HG03520 (cell line): ENCODE measurements at regions not wholly inside any gene's neighbourhood (a gene's known extent, or its start where the extent isn't known, plus 50 kb on each side); places are given as distances from the start of the nearest gene placed in this dataset.

Experiments used
- ATAC-seq: cut with Tn5 transposase; IDR thresholded peaks from one replicate; pipeline ENCODE4 v1.9.1; 2021; ENCODE audit warnings: mild to moderate bottlenecking, moderate library complexity; ENCODE audit not compliant: unreplicated experiment

DNA sequence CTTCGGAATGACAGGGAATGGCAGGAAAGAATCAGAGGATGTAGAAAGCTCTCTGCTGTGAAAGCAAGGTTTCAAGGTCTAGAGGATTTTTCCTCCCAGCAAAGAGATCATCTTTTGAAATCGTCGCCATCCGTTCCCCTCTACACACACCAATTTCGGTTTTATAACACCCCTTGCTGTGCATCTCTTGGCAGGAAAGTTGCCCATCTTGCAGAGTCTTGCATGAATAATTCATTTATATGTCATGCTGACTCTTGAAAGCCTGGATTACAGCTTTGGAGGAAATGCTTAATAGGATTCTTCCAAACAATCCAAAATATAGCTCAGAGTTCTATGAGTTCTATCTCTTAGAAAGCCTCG, 262.7 kb downstream of the CHL1 start:
- ATAC-seq, result no peak

DNA sequence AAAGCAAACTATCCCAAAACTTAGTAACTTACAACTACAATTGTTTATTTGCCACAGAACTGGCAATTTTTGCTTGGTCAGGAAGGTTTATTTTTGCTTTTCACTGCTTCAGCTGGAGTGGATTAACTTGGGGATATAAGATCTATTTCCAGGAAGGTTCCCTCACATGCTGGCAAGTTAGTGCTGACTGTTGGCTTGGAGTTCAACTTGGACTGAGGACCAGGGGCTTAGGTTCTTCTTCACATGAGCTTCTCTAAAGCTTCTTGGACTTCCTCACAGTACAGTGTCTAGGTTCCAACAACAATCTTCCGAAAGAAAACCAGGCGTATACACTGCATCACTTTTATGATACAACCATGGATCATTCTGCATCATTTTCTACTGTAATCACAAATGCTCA, 264.4 kb downstream of the CHL1 start:
- no peak for ATAC-seq

DNA sequence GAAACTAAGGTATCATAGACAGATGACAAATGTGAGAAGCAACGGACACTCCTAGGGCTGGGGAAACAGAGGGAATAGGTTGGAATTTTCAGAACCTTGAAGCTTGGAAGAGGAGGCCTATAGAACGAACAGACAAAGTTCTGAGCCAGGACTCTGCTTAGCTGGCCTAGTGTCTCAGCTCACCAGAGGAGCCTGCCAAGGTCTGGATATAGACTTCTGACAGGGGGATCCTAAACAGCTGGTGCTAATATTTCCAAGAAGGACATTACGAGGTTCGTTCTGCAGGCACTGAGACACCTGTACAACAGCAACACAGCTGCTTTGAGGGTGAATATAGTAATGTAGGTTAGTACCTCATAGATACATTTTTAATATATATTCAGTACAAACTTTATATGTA, 266.3 kb downstream of the CHL1 start:
- no peak for ATAC-seq

DNA sequence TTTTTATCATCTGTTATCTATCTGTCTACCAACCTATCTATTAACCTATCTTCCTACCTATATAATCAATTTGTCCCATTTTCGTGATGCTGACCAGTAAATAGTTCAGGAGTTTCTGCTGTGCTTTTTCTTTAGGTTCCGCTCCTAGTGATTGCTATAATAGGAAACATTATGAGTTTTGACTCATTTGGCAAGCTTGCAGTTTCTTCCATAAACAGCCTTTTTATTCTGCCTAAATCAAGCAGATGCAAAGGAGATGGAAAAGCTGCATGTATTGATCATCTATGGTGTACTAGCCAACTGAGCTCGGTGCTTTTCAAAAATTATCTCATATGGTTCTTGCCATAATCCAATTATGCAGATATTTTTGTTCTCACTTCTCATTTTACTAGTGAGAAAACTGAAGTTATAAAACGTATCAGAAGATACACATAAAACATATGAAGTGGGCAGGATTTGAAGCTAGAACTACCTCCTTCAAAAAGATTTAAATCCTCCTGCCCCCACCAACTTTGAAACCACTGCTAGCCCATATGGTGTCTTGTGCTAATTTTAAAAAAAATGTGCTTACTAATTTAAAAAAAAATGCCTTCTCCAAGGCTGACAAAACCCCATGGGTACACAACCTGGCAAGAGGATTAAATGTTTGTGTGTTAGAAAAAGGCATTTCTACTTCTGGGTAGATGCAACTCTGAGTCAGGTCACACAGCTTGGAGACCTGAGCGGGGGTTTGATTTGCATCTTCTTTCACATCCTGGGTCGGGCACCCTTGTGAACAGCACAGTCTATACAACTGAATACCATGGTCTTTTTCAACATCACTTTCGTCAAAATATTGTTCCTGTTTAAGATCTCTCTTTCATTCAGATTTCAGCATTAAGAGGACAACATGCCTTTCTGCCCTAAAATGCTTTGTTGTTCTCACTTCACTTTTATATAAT, 267.0 kb downstream of the CHL1 start:
- ATAC-seq, result peak; percentile 99

DNA sequence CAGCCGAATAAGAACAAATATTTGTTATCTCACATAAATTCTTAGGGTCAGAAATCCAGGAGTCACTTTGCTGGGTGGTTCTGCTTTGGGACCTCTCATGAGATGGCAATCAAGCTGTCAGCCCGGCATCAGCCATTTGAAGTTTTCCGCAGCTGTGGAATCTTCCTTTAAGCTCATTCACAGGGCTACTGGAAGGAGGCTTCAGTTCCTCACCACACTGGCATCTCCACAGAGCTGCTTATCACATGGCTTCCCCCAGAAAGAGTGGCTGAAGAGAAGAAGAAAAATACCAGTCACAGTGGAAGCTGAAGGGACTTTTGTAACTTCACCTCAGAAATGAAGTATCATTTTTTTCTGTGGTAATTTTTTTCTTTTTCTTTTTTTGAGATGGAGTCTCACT, 267.7 kb downstream of the CHL1 start:
- peak; percentile 42 for ATAC-seq

DNA sequence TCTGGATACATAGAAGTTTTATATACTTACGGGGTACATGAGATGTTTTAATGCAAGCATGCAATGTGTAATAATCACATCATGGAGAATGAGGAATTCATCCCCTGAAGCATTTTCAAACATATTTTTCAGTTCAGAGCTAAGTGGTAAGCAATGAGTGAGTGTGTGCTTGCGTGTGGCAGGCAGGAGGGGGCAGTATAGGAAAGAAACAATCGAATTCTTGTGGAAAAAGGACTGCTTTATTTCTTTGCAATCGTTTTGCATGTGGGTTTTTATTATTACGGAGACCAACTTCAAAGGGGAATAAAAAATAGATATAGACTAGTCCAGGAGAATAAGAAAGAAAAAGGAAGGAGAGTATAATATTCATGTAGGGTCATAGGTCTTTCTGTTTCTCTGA, 271.6 kb downstream of the CHL1 start:
- peak; percentile 28 for ATAC-seq

DNA sequence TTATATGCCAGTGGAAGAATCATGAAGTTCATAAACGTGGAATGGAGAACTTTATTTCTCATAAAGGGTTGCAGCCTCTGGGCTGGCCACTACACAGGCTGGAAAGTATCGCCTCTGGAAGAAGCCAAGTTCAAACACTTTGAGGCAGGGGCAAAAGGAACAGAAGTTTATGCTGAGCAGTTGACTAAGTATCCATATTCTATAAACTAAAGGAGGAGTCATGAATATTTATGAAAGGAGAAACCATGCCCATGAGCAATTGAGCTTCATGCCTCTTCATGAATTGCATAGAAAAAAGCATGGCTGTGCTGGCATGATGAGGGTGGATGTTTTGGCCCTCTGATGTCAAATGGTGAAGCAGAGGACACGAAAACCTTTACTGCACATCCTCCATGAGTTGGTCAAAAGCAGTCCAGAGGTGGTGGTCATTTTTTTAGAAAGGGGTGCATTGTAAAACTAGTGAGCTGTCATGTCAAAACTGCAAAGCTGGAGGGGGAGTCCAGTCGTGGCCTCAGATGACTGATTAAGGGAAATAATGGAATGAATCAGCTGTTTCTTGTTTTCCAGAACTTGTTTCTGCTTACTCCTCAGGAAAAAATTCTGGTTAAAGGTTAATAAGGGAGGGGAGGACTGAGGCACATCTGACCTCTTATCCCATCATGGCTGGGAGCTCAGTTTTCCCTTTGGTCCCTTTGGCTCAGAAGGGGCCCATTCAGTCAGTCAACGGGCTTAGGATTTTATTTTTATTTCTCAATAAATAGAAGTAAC, 276.7 kb downstream of the CHL1 start:
- no peak for ATAC-seq

DNA sequence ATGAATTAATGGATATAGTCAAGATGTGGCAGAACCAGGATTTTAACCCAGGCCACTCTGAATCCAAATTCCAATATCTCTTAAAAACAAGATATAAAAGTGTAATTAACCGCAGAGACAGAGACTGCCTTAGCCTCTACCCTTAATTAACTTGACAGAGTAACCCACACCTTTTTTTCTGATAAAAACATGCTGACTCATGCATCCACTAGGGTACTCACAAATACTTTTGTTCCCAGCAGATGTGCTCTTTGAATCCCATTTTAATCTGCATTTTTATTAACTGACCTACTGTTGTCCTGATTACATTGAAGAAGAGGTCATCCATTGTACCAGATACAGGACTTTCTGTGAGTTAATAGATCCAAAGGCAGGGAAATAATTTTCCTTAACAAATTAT, 278.3 kb downstream of the CHL1 start:
- ATAC-seq, result no peak

DNA sequence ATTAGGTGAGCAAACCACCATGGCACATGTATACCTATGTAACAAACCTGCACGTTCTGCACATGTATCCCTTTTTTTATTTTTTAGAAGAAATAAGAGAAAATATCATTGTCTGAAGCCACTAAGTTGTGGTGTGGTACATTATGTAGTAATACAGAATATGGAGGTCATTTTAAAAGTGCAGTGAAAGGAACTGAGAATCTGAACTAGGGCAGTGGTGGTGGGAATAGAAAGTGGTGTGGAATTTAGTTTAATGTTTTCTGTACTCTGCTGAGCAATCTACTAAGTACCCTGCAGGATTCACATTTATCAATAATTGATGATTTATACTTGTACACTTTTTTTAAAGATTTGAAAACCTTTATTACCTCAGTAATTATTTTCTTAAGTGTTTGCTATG, 283.5 kb downstream of the CHL1 start:
- ATAC-seq, result no peak

DNA sequence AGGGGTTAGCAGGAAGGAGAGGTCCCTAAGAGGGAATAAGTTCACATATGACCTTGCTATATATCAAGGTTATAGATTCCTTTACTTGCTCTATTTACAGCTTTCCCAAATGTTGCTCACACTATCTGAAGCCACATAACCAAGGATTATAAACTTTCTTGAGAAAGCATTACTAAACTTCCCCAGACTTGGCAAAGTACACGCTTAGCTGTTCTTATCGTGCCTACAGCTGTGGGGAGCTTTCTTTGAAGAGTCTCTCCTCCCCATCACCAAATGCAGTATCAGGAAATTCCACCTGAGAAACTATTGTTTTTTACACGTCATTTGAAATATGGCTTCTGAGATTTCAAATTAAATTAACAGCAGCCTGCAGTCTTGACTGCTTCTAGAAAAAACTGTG, 284.5 kb downstream of the CHL1 start:
- ATAC-seq, result no peak

DNA sequence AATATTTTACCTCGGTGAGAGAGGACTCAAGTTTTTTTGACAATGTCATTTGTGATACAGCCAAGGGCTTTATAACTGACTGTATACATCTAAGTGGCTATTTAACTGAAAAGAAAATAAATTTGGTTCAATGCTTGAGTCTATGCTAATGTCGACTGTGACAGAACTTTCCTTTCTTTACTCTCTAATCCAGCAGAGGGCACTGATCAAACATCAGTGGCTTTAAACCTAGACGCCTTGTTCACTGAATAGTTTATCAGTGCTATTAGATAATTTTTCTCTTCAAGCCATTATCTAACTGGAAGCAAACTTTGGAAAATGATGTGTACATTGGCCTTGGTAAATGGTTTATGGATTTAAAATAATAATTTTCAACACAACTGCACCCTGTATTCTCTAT, 285.1 kb downstream of the CHL1 start:
- ATAC-seq, result no peak

DNA sequence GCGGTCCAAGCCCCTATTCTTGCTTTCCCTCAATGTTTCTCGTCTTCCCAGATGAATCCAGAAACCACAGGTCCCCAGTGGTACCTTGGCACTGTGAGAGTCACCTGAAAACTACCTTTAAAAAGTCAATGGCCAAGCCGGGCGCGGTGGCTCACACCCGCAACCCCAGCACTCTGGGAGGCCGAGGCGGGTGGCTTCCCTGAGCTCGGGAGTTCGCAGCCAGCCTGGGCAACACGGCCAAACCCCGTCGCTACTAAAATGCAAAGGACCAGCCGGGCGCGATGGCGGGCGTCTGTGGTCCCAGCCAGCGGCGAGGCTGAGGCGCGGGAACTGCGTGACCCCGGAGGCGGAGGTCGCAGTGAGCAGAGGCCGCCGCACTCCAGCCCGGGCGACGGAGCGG, 285.9 kb downstream of the CHL1 start:
- ATAC-seq, result no peak

DNA sequence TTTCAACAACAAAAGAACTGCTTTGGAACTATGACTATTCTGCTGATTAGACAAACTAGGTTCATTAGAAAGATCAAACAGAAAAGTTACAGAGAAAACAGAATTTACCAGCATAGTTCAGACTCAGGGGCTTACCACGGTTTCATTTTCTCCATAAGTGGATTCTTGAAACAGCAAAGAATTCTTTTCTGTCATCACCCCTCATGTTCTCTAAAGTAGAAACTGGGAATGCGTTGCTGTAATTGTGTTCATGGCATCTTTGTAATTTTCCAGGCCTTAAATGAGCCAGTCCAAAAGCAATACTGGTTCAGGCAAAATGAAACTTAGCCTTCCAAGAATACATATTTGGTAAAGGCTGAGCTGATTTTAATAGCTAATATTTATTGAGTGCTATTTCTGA, 287.8 kb downstream of the CHL1 start:
- ATAC-seq, result no peak

DNA sequence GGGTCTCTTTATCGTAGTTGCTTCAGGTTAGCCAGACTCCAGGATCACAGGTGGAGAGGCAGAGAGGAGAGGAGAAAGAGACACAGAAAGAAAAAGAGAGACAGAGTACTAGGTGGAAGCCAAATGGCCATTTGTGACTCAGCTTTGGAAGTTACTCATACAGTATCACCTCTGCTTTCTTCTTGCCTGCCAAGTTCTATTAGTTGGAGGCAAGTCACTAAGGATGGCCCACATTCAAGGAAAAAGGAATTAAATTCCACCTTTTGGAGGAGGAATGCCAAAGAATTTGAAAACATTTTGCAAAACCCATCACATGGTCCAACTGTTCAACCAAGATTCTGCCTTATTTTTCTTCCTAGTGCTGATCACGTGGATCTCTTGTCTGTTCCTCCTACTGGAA, 291.1 kb downstream of the CHL1 start:
- ATAC-seq, result no peak

DNA sequence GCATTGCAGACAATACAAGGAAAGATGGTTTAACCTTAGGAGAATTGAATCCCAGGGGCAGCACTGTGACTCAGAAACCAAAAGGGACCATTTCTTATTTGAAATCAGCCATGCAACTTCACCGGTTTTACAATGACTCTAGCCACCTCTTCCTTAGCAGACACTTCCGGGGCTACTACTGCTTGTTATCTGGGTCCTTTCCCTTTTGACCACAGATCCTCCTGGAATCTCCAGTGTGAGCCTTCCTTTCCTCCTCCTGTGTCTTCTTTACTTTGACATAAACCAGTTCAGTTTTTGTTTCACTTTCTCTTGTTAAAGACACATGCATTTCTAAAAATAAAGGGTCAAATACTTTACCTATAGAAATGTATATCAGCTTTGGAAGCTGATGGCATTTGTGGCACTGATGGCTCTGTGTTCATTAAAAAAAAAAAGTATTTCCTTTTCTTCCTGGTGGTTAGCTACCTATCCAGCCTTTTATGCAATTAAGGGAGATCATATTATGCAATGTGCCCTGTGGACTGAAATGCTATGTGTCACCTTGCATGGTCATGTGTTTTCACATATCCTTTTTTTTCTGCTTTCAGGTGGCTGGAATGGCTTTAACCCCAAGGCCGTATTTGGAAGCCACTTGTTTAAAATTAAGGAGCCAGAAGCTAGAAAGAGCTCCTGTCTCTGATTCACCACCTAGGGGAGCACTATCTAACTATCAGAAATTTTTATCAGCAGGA, 296.2 kb downstream of the CHL1 start:
- ATAC-seq, result peak; percentile 50

DNA sequence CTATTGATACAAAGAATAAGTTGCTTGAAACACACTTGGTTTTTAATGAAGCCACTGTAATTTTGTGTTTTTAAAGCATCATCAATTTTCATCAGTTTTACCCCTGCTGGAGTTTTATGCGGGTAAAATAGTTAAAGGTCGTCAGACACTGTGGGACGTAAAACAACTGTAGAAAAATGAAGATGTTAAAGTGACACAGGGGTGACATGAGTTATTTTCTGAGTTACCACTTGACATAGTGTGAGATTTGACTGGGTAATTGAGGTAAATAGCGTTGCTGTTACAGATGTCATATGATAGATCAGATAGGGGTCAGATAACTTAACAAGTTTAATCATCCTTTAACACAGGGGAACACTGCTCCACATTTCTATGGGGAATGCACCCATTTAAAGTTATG, 297.6 kb downstream of the CHL1 start:
- no peak for ATAC-seq

DNA sequence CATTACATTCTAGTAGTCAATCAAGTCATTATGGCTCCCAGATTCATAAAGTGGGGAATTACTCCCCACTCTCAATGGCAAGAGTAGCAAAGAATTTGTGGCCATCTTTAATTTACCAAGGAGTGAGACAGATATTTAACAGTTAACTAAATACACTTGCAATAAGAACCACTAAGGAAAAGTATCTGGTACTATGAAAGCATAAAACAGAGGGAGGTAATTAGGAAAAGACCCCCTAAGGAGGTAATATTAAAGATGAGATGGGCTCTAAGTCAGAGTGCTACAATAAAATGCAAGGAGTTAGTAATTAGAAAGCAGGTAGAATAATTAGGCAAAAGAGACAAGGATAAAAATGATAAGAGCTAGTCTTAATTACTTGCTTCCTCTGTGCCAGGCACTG, 301.9 kb downstream of the CHL1 start:
- ATAC-seq, result no peak

DNA sequence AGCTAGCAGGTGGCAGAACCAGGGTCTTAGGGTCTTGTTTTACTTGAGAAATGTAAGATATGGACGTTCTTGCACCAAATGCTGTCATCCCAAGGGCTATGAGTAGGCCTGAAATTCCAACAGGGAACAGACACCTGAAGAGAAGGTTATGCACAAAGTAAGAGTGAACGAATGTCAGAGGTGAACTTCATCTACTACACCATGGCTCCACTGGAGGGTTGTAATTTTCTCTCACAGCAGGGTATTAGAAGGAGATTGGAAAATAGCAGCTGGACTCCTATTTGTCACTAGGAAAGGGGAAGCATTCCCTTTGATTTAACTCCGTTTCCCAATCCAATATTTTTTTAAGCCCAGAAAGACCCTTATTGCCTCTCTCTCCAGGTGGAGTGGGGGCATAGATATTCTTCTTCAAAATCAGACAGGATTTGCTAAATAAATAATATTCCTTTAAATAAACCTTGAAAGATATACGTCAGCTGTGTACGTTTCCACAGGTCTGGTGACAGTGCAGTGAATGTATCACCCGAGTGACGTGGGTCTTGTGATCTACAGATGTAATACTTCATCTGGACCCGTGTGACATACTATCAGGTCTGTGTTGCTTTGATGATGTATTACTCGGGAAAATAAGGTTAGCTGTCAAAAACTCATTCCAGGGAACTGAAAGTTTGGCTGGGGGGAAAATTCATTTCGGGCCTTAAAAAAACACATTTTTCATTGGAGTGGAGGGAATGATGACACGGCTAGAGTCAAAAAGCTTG, 302.6 kb downstream of the CHL1 start:
- ATAC-seq, result no peak

DNA sequence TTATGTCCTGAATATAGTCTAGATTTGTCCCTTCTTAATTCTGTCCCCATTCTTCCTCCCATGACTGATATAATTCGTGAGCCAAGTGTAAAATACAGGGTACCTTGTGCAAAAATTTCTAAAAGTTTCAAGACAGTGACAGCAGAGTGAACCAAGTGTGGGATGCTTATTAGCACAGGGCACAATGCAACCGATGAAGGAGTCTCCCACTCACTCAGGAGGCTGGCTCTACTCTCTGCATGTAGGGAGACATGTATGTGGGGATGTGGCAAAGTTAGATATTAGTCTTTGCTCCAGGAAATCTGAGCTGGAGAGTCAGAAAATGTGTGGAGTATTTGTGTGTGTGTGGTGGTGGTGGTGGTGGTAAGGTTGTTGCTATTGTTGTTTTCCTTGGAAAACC, 305.9 kb downstream of the CHL1 start:
- no peak for ATAC-seq

DNA sequence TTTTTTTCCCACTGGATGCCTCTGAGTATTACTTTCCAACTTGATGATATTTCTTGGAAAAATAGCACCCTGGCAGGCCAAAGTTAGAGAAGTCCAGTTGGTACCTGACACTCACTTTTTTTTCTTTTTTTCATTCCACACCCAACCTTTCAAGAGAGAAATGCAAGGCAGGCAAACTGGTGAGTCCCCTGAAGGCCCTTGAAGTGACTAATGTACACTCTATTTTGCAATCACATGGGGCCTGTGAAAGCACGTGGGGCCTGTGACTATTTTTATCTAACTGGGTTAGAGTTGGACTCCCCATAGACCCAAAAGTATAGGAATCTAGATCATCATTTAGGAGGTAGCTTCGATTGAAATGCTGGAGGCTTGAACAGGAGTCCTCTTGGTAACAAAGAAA, 316.7 kb downstream of the CHL1 start:
- no peak for ATAC-seq

DNA sequence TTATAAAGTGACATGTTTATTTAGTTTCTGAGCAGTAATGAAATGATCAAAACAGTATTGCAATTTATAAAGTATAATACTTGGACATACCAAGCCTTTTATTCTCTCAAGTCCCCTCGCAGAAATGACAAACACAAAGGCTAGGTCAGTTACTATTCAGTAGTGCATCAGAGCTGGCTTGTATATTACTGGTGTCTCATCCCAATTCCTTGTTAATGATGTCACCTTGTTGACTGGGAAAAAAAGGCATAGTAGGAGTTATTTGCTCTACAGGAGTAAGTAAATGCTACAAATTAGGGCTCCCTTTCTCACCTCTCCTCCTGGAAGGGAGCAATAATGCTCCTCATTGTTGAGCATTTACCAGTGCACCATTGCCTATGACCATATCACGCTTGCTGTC, 317.6 kb downstream of the CHL1 start:
- ATAC-seq, result no peak
